Lower leg skin (tissue), 4 donors: ENCODE measurements at regions not wholly inside any gene's neighbourhood (a gene's known extent, or its start where the extent isn't known, plus 50 kb on each side); places are given as distances from the start of the nearest gene placed in this dataset.

Source experiments
- DNase-seq, 2 donors: peaks; one replicate each; pipeline ENCODE4 v3.0.0-alpha.2; 2019; ENCODE audit warnings: low spot score in 2 of 2
- H3K4me3 ChIP-seq: fragments of 200-600 bp; sonication (generic); 2 replicates; pipeline ENCODE4 v1.5.1; 2017; ENCODE audit warnings: mild to moderate bottlenecking, low read depth; ENCODE audit not compliant: poor library complexity, severe bottlenecking
- POLR2A ChIP-seq, 2 donors: fragments of 450-650 bp; IDR thresholded peaks; one replicate each; pipeline ENCODE4 v1.6.1; 2016 to 2017; ENCODE audit warnings: antibody characterized with exemption in 2 of 2, mild to moderate bottlenecking in 1 of 2, moderate library complexity in 1 of 2
- WGBS, 2 donors: methylation state at CpG; one replicate each; pipeline ENCODE4 v1.1.5; 2018; 5-methylcytosine and 5-hydroxymethylcytosine counted together
- intact Hi-C: fragments of 100-400 bp; cut with DNase I; formaldehyde crosslinking; loops from one replicate; pipeline ENCODE4 v1.15.0; 2023; ENCODE audit warnings: low total_unique reads
- TF ChIP-seq, protein P1 (sequence below), 3 donors: fragments of 450-650 bp; IDR thresholded peaks; one replicate each; pipeline ENCODE4 v1.5.1; 2016; ENCODE audit warnings: antibody characterized with exemption in 3 of 3, mild to moderate bottlenecking in 3 of 3, moderate library complexity in 2 of 3

DNA sequence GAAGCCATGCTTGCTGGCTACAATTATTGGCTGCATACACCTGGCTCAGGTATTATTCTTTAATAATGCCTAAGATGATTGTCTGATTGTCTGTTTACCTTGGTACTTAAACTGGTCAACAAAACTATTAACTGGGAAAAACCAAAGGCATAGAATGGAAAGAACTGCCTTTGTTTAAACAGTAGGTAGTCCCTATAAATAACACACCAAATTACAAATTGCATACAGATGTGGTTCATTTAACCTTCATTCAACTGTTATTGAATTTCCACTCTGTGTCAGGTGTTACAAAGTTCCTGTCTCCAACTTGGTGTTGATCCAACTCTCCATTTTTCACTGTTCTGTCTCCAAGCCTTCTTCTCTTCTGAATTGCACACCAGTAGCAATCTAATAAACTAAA lies 79.8 kb upstream of the FSCB start:
- no peak for DNase-seq
- H3K4me3 ChIP-seq = no peak overlapping the region
- TF ChIP-seq POLR2A (IDR thresholded peaks at IDR 0.05) = no peak
- TF ChIP-seq, protein P1, sequence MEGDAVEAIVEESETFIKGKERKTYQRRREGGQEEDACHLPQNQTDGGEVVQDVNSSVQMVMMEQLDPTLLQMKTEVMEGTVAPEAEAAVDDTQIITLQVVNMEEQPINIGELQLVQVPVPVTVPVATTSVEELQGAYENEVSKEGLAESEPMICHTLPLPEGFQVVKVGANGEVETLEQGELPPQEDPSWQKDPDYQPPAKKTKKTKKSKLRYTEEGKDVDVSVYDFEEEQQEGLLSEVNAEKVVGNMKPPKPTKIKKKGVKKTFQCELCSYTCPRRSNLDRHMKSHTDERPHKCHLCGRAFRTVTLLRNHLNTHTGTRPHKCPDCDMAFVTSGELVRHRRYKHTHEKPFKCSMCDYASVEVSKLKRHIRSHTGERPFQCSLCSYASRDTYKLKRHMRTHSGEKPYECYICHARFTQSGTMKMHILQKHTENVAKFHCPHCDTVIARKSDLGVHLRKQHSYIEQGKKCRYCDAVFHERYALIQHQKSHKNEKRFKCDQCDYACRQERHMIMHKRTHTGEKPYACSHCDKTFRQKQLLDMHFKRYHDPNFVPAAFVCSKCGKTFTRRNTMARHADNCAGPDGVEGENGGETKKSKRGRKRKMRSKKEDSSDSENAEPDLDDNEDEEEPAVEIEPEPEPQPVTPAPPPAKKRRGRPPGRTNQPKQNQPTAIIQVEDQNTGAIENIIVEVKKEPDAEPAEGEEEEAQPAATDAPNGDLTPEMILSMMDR (IDR thresholded peaks at IDR 0.05) = no peak
- intact Hi-C loops = no loop called here

DNA sequence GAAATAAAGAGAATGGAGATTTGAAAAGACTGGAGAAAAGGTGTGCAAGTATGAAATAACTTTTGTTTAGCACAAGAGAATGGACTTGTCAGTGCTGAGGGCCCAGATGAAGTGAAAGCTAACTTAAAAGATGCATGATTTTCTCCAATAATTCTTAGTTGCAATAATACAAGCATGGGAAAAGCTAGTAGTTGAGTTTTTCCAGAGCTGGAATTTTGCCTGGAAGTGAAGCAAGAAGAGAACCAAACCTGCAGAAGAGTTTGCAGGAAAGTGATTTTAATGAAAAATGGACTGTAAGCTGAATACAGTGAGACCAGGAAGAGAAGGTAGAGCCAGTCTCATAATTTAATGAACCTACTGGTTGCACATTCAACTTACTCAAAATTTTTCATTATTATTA lies 69.3 kb upstream of the FSCB start:
- DNase-seq = no peak
- intact Hi-C loops = no loop called here
- no peak overlapping the region for H3K4me3 ChIP-seq
- no peak for TF ChIP-seq POLR2A (IDR thresholded peaks at IDR 0.05)
- TF ChIP-seq, protein P1 (IDR thresholded peaks at IDR 0.05) = no peak

DNA sequence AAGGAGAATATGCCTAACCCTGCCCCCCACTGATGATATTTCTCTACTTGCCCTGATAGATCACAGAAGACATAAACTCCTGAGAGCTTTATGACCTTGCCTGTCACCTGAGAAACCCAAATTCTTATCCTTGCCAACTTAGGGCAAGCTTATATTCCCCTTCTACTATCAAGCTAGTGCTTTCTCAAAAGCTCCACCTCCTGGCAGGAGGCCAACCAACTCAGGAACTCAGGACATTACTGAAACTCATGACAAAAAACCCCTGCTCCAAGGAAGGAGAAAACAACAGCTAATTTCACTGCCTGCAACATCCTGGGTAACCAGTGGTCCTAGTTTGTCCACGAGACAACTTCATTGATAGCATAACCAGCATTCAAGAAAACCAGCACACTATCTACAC lies 60.9 kb upstream of the FSCB start:
- TF ChIP-seq, protein P1 (IDR thresholded peaks at IDR 0.05) = no peak
- TF ChIP-seq POLR2A (IDR thresholded peaks at IDR 0.05) = no peak
- H3K4me3 ChIP-seq = no peak overlapping the region
- WGBS, 2 donors = 69 to 84% methylated on average over 1 of the region's 1 CpG
- intact Hi-C loops = no loop called here
- DNase-seq = no peak

DNA sequence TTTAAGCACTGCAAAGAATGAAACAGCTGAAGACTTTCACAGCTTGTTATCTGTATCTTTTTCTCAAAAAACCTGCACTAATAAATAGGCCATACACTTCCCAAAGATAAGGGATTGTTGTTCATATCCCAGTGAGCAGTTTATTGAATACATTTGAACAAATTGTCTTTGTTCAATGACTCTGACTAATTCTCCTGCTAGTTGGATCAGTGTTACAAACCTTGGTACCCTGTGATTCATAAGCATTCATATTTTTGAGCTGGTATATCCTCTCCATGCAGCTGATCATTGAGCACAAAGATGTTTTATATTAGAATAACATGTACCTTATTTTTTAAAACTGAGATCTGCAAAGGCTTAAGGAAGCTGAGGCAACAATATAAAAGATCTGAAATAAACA lies 58.9 kb upstream of the FSCB start:
- DNase-seq = no peak
- TF ChIP-seq, protein P1 (IDR thresholded peaks at IDR 0.05) = no peak
- no peak overlapping the region for H3K4me3 ChIP-seq
- intact Hi-C loops = no loop called here

DNA sequence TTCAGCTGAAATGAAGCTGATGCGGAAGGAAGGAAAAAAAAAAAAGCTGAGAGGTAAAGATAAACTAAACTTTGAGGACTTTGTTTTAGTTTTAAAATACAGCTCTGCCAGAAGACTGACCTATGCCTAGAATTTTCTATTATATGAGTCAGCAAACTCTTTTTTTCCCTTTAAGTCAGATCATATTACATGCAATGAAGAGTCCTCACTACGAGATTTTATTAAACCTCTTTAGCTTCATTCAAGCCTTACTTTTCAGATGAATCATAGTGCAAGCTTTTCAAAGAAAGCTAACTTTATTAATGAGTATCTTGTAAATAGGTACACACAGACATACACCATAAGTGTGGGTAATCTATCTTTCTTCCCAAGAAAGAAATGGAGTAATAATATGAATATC lies 57.8 kb upstream of the FSCB start:
- 59 to 63% methylated on average over 2 of the region's 2 CpGs for WGBS, 2 donors
- TF ChIP-seq, protein P1 (IDR thresholded peaks at IDR 0.05) = no peak
- TF ChIP-seq POLR2A (IDR thresholded peaks at IDR 0.05) = no peak
- DNase-seq = no peak
- H3K4me3 ChIP-seq = no peak overlapping the region
- intact Hi-C loops = no loop called here
